Left kidney (tissue), 1 donor: ENCODE measurements at regions not wholly inside any gene's neighbourhood (a gene's known extent, or its start where the extent isn't known, plus 50 kb on each side); places are given as distances from the start of the nearest gene placed in this dataset.

Source experiments
- DNase-seq: peaks from one replicate; pipeline ENCODE4 v3.0.0-alpha.2; 2013

DNA sequence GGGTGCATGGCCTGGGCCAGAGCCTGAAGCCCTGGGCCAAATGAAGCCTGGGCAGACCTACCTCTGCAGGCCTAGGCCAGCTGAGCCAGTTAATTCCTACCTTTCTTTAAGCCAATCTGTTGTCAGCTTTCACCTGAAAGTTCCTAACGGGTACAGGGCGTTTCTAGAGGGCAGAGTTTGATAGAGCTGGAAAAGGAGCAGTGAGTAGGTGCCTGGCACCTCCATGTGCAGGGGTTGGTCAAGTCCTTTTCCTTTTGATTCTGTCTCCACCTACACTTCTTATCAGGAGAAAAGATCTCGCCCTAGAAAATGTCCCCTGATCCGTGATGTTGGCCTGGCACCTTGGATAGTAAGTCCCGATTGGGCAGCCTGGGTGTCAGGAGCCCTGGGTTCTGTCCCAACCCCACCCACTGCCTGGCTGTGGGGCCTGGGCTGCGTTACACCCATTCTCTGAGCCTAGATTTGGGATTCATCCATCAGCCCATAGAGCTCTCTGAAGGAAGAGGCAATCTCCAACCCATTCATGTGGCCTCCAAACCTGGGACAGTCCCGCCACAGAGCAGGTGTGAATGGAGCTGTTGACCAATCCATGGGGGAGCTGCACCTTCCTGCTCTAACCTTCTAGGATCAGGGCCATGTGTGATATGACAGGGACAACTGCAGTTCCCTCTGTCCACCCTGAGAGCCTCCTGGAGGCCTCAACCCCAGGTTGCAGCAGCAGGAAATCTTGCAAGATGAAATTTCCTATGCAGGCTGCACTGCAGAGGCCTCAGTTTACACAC, 304.3 kb downstream of the MATN1 start:
- DNase-seq = no peak

DNA sequence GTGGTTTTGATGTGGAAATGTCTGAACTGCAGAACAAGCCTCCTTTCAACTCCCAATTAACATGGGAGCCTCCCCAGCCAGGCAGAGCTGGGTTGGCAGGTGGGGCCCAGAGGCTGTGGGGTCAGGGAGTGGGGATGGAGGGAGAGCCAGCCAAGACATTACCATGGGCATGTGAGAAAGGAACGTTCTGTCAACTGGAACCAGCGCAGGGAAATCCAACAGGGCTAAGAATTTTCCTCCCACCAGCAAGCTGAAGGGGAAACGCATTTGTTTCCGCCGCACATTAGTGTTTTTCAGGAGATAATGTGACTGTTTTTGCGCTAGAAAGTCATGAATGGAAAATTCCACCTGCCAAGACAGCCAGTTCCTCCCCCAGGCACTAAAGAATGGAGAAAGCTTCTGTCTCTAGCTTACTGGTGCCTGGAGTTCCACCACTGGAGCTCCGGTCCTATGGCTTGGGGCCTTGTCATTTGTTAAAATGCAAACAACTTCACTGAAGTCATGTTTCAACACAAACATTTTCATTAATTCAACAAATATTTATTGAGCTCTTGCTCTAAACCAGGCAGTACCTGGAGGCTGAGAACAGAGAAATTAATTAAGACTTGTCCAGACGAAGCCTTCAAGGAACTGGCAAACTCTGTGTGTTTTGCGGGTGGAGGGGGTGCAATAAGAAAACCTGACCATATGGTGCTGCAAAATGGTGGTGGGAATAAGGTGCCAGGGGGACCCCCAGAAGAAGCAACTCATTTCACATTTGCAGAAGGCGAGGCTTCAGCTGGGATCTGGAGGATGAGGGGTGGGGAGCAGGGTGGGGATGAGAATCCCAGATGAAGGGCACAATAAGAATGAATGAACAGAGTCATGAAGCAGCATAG, 305.1 kb downstream of the MATN1 start:
- DNase-seq = peak; percentile 27

DNA sequence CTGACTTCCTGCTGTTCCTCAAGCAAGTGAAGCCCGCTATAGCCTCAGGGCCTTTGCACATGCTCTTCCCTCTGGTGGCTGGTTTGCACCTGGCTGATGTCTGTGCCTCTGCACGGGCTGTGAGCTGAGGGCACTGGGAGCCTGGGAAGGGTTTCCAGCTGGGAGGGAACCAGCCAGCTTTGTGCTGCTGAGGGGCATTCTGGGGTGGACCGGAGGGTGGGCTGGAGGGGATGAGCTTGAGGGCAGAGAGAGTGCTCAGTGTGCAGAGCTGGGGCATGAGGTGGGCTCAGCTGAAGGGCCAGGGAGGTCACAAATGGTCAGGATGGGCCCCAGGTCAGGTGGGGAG, 305.7 kb downstream of the MATN1 start:
- no peak for DNase-seq

DNA sequence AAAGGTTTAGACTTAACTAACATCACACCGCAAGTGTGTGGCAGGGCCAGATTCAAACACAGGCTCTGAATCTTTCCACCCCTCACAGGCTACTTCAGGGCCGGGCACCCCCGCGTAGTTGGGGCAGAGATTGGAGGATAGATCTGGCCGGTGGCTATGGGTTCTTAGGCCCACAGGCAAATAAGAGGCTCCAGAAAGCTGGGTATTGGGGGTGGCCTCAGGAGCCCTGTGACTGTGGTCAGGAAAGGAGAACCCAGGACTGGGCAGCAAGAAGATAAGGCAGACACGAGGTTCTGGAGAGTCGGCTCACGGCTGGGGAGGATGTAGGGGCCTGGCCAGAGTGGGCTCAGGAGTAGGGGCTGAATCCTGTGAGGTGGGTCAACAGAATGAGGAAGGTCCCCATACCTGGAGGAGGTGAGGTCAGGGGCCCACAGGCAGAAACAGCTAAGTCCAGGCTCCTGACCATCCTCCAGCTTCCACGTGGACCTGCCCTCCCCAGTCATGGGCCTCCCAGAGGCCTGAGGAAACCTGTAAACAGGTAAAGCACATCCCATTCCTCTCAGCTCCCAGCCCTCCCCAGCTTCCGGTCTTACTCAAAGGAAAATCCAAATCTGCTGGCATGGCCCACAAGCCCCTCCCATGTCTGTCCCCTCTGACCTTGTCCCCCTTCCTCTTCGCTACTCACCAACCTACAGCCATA, 306.2 kb downstream of the MATN1 start:
- no peak for DNase-seq

DNA sequence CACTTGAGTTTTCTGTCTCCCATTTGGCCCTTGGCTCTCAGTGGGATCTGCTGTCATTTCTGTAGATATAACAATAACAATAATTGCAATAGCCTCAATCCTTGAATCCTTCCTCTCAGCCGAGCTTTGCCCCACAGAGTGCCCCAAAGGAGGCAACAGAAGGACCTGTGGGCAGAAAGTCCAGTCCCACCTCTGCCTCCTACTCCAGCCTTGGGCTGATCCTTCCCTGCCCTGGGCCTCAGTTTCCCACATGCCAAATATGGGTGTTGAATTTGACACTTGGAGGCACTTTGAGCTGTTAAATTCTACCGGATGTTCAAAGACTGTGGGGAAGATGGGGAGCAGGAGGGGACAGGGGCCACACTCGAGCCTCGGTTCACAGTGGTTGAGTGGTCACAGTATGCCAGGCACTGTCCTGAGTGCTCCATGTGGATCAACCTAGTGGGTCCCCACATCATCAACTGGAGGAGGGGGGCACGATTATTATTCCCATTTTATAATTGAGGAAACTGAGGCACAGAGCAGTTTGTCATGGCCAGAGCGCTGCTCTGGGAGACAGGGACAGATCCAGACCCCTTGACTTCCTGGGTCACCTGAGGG, 307.1 kb downstream of the MATN1 start:
- no peak for DNase-seq

DNA sequence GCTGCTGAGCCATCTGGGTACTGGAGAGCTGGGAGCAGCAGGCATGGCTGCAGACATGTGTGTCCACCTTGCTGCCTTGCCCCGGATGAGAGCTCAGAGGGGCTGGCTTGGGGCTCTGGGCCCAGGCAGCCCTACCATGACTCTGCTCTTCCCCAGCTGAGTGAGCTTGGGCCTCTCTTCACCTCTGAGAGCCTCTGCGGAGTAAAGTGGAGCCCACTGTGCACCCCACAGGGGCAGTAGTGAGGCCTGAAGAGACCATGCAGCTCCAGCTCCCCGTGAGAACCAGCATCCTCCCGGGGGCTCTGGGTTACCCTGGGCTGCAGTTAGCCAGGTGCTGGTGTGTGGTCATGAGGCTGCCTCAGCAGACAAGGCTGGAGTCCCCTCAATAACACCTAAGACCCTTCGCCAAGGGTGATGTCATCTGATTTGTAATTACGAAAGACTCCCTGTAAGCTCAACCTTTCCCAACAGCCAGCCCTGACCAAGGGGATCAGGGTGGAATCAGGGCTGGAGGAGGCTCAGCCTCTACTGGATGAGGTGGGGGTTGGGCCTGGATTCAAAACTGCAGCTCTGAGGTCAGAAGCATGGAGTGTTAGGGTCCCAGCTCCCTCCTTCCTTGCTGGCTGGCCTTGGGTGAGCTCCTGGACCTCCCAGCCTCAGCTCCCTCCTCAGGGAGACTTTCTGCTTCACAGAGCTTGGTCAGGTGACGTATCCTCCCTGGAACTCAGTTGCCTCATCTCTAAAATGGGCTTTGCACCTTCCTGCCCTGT, 308.0 kb downstream of the MATN1 start:
- DNase-seq = no peak

DNA sequence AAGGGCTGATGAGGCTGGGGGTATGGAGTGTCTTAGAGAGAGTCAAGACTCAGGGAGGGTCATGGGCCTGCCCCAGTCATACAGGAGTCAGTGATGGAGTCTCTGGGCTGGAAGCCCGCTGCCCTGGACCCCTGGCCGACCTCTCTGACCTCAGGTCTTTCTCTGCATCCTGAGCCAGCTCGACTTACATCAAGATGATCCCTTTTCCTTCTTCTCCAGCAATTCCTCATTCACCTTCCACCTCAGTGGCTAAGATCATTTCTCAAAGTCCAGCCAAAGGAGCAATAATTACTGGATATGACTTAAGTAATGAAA, 308.6 kb downstream of the MATN1 start:
- DNase-seq = no peak

DNA sequence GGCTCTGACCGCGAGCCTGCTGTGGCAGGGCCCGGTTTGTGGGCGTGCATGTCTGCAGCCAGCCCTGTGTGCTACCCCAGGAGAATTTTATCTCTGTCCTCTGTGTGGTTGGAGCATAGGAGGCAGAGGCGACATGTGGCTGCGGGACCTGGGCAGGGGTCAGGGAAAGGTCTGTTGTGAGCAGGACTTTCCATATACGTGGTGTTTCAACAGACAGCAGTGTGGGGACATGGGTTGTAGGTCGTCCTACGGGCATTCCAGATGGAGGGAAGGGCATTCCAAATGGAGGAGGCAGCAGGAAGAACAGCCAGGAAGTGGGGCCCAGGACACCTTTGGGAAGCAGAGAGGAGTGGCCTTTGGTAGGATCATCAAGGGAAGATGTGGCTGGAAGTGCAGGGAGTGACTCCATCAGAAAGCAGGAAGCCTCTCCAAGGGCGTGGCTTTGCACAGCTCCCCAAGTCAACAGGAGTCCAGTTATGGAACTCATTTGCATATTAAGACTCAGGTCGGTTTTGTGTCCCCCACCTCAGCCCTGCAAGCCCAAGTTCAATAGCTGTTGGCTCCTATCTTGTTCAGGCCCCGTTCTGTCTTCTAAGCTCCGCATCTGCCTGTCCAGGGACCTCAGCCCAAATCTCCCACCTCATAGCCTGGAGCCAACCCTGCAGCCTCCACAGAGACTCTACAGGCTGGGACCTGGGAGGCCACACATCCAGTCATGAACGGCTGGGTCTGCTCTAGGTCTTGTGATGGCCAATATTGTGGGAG, 309.1 kb downstream of the MATN1 start:
- no peak for DNase-seq

DNA sequence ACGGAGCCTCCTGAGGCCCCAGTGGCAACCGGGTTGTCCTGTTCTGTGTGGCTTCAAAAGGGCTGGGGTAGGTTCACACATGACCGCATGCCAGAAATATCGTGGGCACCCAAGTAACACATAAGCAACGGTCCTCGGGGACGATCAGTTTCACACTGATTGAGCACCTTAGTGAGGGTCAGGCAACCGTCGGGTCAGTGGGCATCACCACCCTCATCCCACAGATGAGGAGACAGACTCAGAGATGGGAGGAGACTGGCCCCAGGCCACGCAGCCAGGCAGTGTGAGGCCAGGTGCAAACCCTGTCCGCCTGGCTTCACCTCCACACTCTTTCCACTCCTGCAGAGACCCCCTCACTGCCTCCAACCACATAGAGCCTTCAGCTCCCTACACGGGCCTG, 309.8 kb downstream of the MATN1 start:
- no peak for DNase-seq

DNA sequence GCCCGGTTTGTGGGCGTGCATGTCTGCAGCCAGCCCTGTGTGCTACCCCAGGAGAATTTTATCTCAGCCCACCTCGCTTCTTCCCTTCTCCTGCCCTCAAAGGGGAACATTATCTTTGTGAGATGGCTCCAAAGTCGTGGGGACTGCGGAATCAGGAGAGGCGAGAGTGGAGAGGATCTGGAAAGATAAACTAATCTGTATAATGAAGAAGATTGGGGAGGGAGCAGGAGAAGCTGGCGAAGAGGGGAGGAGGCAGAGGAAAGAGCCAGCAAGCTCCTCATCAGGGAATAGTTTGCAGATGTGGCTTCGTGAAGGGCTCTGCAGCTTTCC, 310.3 kb downstream of the MATN1 start:
- DNase-seq = no peak

DNA sequence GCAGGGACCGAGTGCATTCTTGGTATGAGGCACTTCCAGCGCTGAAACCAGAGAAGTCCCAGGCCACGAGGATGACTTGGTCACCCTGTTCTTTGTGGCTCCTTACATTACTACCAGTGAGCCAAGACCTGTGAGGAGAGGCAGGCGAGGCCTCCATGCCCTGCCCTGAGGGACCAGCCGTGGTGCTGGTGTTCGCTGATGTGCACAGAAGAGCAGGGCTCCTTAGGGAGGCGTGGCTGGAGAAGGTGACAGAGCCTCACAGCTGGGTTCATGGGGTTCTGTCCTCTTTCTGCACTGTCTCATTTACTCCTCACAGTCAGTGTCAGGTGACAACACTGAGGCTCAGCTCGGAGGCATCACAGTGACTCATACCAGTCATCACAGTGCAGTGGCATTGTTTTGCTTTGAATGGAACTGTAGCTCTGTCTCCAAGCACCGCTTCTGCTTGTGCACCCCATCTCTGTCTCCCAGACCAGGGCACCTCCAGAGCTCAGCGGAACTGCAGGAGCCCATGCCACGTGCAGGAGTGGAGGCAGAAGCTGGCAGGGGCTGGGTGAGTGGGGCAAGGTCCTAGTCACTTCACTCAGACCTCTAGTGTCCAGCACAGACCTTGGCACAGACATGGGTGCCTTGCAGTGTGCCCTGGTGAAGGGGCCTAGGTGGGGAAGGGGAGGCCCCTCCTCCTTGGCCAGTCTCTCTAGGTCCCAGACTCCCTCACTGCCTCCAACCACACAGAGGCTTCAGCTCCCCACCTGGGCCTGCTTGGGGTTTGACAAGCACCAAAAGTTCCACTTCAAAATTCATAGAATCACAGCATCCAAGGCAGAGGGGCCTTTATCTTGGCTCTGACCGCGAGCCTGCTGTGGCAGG, 310.9 kb downstream of the MATN1 start:
- DNase-seq = no peak

DNA sequence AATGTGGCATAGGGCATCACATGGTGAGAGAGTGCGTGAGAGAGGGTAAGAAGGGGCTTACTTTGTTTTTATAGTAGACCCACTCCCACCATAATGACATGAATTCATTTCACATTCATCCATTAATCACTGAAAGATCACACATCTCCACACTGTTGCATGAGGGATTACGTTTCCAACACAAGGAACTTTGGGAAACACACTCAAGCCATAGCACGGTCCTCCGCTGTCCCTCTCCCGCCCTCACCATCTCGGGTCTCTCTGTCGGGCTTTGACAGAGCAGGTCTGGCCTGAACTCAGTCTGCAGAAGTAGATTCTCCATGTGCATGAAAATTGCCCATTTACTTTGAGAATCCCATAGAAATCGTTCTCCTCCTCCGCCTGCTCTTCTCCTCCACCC, 312.2 kb downstream of the MATN1 start:
- no peak for DNase-seq

DNA sequence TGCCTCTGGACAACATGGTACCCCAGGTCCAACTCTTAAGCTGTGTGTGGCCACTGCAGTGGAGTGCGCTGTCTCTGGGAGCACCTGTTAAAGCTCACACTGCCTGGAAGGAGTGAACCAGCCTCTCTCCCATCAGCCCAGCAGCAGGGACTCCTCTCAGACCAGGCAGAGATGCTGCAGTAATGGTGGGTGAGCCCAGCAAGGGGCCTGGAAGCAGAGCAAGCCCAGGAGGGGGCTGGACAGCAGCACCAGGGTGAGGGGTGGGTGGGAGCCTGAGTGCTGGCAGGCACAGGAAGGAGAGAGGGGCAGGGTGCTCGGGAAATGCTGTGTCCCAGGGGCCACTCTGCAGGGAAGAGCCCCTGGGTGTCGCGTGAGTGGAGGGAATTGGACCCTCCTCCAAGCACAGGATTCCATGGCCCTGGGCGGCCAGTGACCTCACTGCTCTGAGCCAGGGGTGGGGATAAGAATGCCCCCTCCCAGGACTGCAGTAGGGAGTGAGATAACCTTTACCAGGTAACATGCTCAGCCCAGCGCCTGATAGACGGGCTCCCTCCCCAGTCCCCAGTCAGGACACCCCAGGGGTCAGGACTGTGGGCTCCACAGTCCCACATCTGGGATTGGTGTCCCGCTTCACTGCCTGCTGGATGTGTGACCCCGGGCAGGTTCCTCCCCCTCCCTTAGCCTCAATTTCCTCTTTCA, 313.1 kb downstream of the MATN1 start:
- no peak for DNase-seq

DNA sequence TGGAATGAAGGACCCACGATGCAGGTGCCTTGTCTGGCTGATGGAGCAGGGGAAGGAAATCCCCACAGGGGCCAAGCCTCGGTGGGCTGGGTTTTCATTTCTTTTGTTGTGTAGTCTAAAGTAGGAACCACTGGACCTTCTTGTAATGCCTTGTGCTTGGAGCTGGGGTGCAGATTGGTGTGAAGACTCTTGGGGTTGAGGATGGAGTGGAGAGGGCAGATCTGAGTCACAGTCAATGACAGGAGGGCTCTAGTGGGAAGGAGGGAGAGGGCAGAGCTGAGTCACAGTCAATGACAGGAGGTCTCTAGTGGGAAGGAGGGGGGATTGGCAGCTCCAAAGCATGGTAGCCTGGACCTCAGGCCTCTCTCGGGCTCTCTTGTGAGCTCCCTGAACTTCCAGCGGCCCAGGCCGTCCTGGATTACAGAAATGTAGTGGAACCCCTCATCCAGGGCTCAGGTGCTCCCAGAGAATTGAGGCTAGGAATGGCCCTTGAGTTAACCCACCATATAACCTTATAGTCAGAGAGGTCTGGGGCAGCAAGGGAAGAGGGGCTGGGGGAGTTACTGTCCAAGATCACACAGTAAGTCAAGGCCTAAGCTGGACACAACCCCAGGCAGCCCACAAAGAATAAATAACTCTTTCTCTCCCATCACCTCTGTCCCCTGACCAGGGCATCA, 313.8 kb downstream of the MATN1 start:
- DNase-seq = no peak

DNA sequence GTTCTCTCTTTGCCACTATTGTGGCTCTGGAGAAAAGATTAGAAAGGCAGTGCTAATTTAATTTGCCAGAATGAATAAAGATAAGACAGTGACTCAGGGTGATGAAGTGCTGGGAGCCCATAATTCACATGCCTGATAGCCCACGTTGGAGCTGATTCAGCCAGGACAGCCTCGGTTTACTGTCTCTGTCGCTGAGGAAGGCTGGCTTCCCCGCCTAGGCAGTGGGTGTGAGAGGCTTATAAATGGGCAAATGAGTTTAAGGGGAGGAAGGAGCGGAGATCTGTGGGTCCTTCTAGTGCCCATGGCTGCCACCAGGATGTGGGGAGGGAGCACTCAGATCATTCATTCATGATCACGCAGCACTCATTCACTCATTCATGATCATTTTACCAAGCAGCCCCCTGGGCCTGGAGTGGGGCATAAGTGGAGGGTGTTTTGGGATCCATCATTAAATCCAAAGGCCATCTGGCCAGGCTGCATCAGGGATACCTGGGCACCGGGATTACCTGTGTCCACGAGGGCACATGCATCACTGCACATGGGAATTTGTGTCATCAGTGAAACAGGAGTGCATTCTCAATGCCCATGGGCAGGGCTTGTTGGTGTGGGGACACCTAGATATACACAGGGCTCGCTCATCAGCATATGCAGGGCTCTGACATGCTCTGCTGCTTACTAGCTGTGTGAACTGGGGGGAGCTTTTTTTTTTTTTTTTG, 315.4 kb downstream of the MATN1 start:
- no peak for DNase-seq

DNA sequence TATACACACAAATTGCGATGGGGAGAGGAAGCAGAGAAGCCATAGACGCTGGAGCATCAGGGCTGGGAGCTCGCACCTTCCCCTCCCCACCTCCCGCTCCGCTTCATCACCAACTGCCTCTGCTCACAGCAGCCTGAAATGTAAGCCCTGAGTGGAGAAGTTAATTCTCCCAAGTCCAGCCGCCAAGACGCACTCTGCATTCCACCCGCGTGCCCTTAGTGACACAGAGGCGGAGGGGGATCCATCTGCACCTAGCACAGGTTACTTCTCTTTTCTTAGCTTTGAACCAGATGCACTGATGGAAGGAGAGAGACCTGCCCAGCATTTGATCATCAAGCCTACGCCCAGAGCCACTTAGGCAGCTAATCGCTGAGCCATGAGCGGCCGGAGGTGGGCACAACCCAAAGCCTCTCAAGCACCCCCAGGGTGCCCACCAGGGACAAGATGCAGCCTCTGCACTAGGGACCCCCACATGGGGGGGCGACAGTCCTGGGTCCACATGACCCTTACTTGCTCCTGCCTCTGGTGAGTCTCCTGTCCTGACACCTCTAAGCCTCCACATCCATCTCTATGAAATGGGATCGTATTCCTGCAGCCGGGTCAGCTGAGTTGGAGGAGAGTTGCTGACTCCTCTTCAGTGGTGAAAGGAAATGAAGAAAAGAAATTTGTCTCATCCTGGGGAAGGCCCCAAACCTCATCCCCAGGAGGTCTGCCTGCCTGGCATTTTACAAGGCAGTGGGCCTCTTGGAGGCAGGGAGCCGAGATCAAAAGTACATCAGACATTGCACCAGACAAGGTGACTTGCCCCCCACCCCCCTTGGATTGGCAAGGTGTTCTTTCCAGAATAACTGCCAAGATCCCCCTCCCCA, 316.2 kb downstream of the MATN1 start:
- no peak for DNase-seq

DNA sequence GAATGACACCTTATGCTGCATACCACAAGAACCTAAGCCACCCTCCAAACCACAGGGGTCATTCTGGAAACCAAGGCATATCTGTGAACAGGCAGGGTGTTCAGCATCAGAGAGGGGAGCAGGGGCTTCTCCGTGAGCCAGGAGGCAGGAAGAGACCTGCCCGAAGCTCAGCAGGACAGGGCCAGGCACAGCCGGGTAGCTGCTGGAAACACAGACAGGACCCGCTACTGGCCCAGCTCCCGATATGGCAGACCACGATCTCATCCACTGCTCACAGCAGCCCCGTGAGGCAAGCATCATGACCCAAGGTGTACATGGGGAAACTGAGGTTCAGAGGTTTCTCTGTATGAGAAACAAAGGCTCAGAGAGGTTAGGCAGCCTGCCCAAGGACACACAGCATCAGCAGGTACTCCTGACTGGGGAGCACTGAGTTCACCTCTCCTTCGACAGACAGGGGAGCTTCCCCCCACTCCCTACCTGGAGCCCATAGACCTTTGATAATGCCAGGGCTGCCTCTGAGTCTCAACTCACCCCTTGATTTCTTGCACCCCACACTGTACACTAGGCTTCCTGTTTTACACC, 317.7 kb downstream of the MATN1 start:
- DNase-seq = no peak
